ENCODE measurements at regions not wholly inside any gene's neighbourhood (a gene's known extent, or its start where the extent isn't known, plus 50 kb on each side); places are given as distances from the start of the nearest gene placed in this dataset.

GRCh38 chr15:29433507-29434248, 164.1 kb upstream of the NSMCE3 start:
- no peak for TF ChIP-seq CTCF (IDR thresholded peaks at IDR 0.05)
- TF ChIP-seq POLR2A (IDR thresholded peaks at IDR 0.05), result no peak
